GM12878 (cell line): ENCODE measurements at regions not wholly inside any gene's neighbourhood (a gene's known extent, or its start where the extent isn't known, plus 50 kb on each side); places are given as distances from the start of the nearest gene placed in this dataset.

Source experiments
- CTCF ChIP-seq, 3 experiments: IDR thresholded peaks in 2 of 3; conservative IDR thresholded peaks in 1 of 3; 2 replicates each; pipeline ENCODE4 v1.5.1; 2011; ENCODE audit warnings: low read depth in 3 of 3, low read length in 3 of 3, mild to moderate bottlenecking in 3 of 3, control low read depth in 2 of 3, moderate library complexity in 2 of 3, inconsistent platforms in 1 of 3, mixed read lengths in 1 of 3; ENCODE audit not compliant: control insufficient read depth in 2 of 3, insufficient read depth in 1 of 3; ENCODE audit errors: extremely low read depth in 1 of 3
- EP300 ChIP-seq, 2 experiments: fragments of 150-350 bp in 1 of 2; IDR thresholded peaks; 2 replicates each; pipeline ENCODE4 v1.6.1; 2011 to 2012; ENCODE audit warnings: low read depth in 2 of 2, low read length in 2 of 2, borderline replicate concordance in 1 of 2, improper control_type of control experiment in 1 of 2, inconsistent platforms in 1 of 2; ENCODE audit not compliant: control insufficient read depth in 1 of 2
- LARP7 ChIP-seq: fragments of 450-650 bp; IDR thresholded peaks from 2 replicates; pipeline ENCODE4 v1.6.1; 2017; ENCODE audit warnings: mild to moderate bottlenecking
- TBL1XR1 ChIP-seq: IDR thresholded peaks from 2 replicates; pipeline ENCODE4 v1.6.1; 2012; ENCODE audit warnings: low read depth, low read length, improper control_type of control experiment

- no peak for TF ChIP-seq TBL1XR1
- no peak for TF ChIP-seq LARP7
- TF ChIP-seq EP300 (IDR thresholded peaks at IDR 0.05; ENCODE audit: borderline replicate concordance in 1 of 2, control insufficient read depth in 1 of 2, low read depth in 2 of 2, low read length in 2 of 2) = no peak
- no peak for TF ChIP-seq CTCF (IDR thresholded peaks at IDR 0.05 in 2 of 3, conservative IDR thresholded peaks at IDR 0.05 in 1 of 3; ENCODE audit: control insufficient read depth in 2 of 3, extremely low read depth in 1 of 3, insufficient read depth in 1 of 3, low read depth in 3 of 3, low read length in 3 of 3)
Observed at GRCh38 chr14:48580692-48581091, 905.3 kb upstream of the MDGA2 start.
